HUES48 (cell line): ENCODE measurements at regions not wholly inside any gene's neighbourhood (a gene's known extent, or its start where the extent isn't known, plus 50 kb on each side); places are given as distances from the start of the nearest gene placed in this dataset.
"Not testable (repeated sequence)": the region's sequence is repeated elsewhere in the genome, so short reads cannot be mapped to it uniquely, and the experiment has no call there.

Experiments
- H3K27ac ChIP-seq: one replicate; pipeline ENCODE4 v1.7.0; 2013; ENCODE audit warnings: low read depth, low read length, inconsistent platforms
- H3K27me3 ChIP-seq: 2 replicates; pipeline ENCODE4 v1.6.1; 2013; ENCODE audit warnings: mild to moderate bottlenecking, low read length; ENCODE audit not compliant: control insufficient read depth, insufficient read depth
- H3K36me3 ChIP-seq: 2 replicates; pipeline ENCODE4 v1.6.1; 2013; ENCODE audit warnings: low read length; ENCODE audit not compliant: control insufficient read depth, insufficient read depth
- H3K4me1 ChIP-seq: 2 replicates; pipeline ENCODE4 v1.6.1; 2013; ENCODE audit warnings: mild to moderate bottlenecking, low read length; ENCODE audit not compliant: control insufficient read depth, insufficient read depth
- H3K4me3 ChIP-seq: 2 replicates; pipeline ENCODE4 v1.5.1; 2013; ENCODE audit warnings: mild to moderate bottlenecking, low read depth, low read length
- H3K9ac ChIP-seq: 2 replicates; pipeline ENCODE4 v1.6.1; 2013; ENCODE audit warnings: mild to moderate bottlenecking, low read depth, low read length, moderate library complexity
- H3K9me3 ChIP-seq: 2 replicates; pipeline ENCODE4 v1.6.1; 2013; ENCODE audit warnings: low read length; ENCODE audit not compliant: control insufficient read depth, insufficient read depth

GRCh38 chr4:23978002-23978401 is 88.2 kb upstream of the PPARGC1A start:
- Histone ChIP-seq H3K9me3 (no peaks in the 10 kb centered on the region), H3K4me3 (no peak overlapping the region), H3K27ac (no peak overlapping the region), H3K36me3 (no peaks in the 10 kb centered on the region), H3K4me1 (peaks cover 34% of the 10 kb centered on the region), H3K9ac (no peak overlapping the region), H3K27me3 (no peaks in the 10 kb centered on the region)

GRCh38 chr4:23976423-23976822 is 86.6 kb upstream of the PPARGC1A start:
- H3K27me3 ChIP-seq, result no peaks in the 10 kb centered on the region
- H3K9me3 ChIP-seq, result no peaks in the 10 kb centered on the region
- H3K4me1 ChIP-seq, result peaks cover 33% of the 10 kb centered on the region
- H3K4me3 ChIP-seq, result no peak overlapping the region
- H3K27ac ChIP-seq, result no peak overlapping the region
- no peak overlapping the region for H3K9ac ChIP-seq
- no peaks in the 10 kb centered on the region for H3K36me3 ChIP-seq

- H3K4me1 ChIP-seq, result peaks cover 22% of the 10 kb centered on the region
- no peak overlapping the region for H3K27ac ChIP-seq
- no peaks in the 10 kb centered on the region for H3K9me3 ChIP-seq
- H3K36me3 ChIP-seq, result no peaks in the 10 kb centered on the region
- no peak overlapping the region for H3K9ac ChIP-seq
- H3K4me3 ChIP-seq, result no peak overlapping the region
- H3K27me3 ChIP-seq, result no peaks in the 10 kb centered on the region
Observed at GRCh38 chr4:23973308-23973855, 83.5 kb upstream of the PPARGC1A start.

GRCh38 chr4:23972805-23973204 is 83.0 kb upstream of the PPARGC1A start:
- H3K27ac ChIP-seq, result no peak overlapping the region
- H3K27me3 ChIP-seq, result no peaks in the 10 kb centered on the region
- H3K4me1 ChIP-seq, result peaks cover 16% of the 10 kb centered on the region
- H3K4me3 ChIP-seq, result no peak overlapping the region
- H3K9me3 ChIP-seq, result no peaks in the 10 kb centered on the region
- H3K36me3 ChIP-seq, result no peaks in the 10 kb centered on the region
- no peak overlapping the region for H3K9ac ChIP-seq

GRCh38 chr4:23972187-23972586 is 82.3 kb upstream of the PPARGC1A start:
- H3K36me3 ChIP-seq, result no peaks in the 10 kb centered on the region
- no peak overlapping the region for H3K4me3 ChIP-seq
- no peak overlapping the region for H3K9ac ChIP-seq
- H3K4me1 ChIP-seq, result peaks cover 13% of the 10 kb centered on the region
- no peaks in the 10 kb centered on the region for H3K27me3 ChIP-seq
- H3K9me3 ChIP-seq, result no peaks in the 10 kb centered on the region
- no peak overlapping the region for H3K27ac ChIP-seq

- H3K4me1 ChIP-seq, result peaks cover 13% of the 10 kb centered on the region
- H3K27me3 ChIP-seq, result no peaks in the 10 kb centered on the region
- H3K9ac ChIP-seq, result no peak overlapping the region
- no peak overlapping the region for H3K4me3 ChIP-seq
- H3K27ac ChIP-seq, result no peak overlapping the region
- no peaks in the 10 kb centered on the region for H3K9me3 ChIP-seq
- no peaks in the 10 kb centered on the region for H3K36me3 ChIP-seq
Observed at GRCh38 chr4:23970201-23970850, 80.5 kb upstream of the PPARGC1A start.

GRCh38 chr4:23969635-23970145 is 79.8 kb upstream of the PPARGC1A start:
- no peaks in the 10 kb centered on the region for H3K9me3 ChIP-seq
- no peaks in the 10 kb centered on the region for H3K36me3 ChIP-seq
- H3K9ac ChIP-seq, result no peak overlapping the region
- H3K27ac ChIP-seq, result no peak overlapping the region
- peaks cover 13% of the 10 kb centered on the region for H3K4me1 ChIP-seq
- no peak overlapping the region for H3K4me3 ChIP-seq
- no peaks in the 10 kb centered on the region for H3K27me3 ChIP-seq

- no peak overlapping the region for H3K4me3 ChIP-seq
- no peaks in the 10 kb centered on the region for H3K36me3 ChIP-seq
- no peaks in the 10 kb centered on the region for H3K9me3 ChIP-seq
- no peak overlapping the region for H3K27ac ChIP-seq
- no peaks in the 10 kb centered on the region for H3K27me3 ChIP-seq
- H3K4me1 ChIP-seq, result peaks cover 10% of the 10 kb centered on the region
- no peak overlapping the region for H3K9ac ChIP-seq
Observed at GRCh38 chr4:23967281-23967680, 77.4 kb upstream of the PPARGC1A start.

GRCh38 chr4:23966725-23967124 is 76.9 kb upstream of the PPARGC1A start:
- no peak overlapping the region for H3K9ac ChIP-seq
- peaks cover 10% of the 10 kb centered on the region for H3K4me1 ChIP-seq
- no peaks in the 10 kb centered on the region for H3K27me3 ChIP-seq
- no peaks in the 10 kb centered on the region for H3K9me3 ChIP-seq
- no peak overlapping the region for H3K4me3 ChIP-seq
- H3K36me3 ChIP-seq, result no peaks in the 10 kb centered on the region
- no peak overlapping the region for H3K27ac ChIP-seq

GRCh38 chr4:23962462-23962861 is 72.6 kb upstream of the PPARGC1A start:
- Histone ChIP-seq H3K36me3 (no peaks in the 10 kb centered on the region), H3K9ac (no peak overlapping the region), H3K27me3 (no peaks in the 10 kb centered on the region), H3K4me3 (no peak overlapping the region), H3K4me1 (no peaks in the 10 kb centered on the region; the same call in 1 of the 2 replicates), H3K27ac (no peak overlapping the region), H3K9me3 (no peaks in the 10 kb centered on the region)

GRCh38 chr4:23961395-23961794 is 71.5 kb upstream of the PPARGC1A start:
- not testable (repeated sequence) for H3K4me3 ChIP-seq, H3K27ac ChIP-seq, H3K27me3 ChIP-seq, H3K9ac ChIP-seq, H3K9me3 ChIP-seq, H3K36me3 ChIP-seq, H3K4me1 ChIP-seq
